Psoas muscle (tissue), 7 donors: ENCODE measurements at regions not wholly inside any gene's neighbourhood (a gene's known extent, or its start where the extent isn't known, plus 50 kb on each side); places are given as distances from the start of the nearest gene placed in this dataset.

Source experiments
- ATAC-seq, 4 donors: fragments of 200-7000 bp; cut with Tn5 transposase; one replicate each; pipeline ENCODE4 v1.9.1; 2020; ENCODE audit warnings: moderate library complexity in 3 of 4, mild to moderate bottlenecking in 2 of 4
- DNase-seq, 2 donors: peaks; one replicate each; pipeline ENCODE4 v3.0.0-alpha.2; 2020
- H3K27ac ChIP-seq: fragments of 200-600 bp; one replicate; pipeline ENCODE4 v1.8.0; 2022
- H3K27me3 ChIP-seq, 3 donors: fragments of 200-600 bp in 1 of 3; one replicate each; pipeline versions ENCODE4 v1.6.1 to v1.8.0; 2013 to 2022; ENCODE audit warnings: low read length in 2 of 3, mild to moderate bottlenecking in 2 of 3, moderate library complexity in 1 of 3; ENCODE audit not compliant: insufficient read depth in 3 of 3
- H3K36me3 ChIP-seq, 2 donors: fragments of 200-600 bp in 1 of 2; one replicate each; pipeline versions ENCODE4 v1.6.1 to v1.8.0; 2013 to 2022; ENCODE audit warnings: low read depth in 1 of 2, mild to moderate bottlenecking in 1 of 2, moderate library complexity in 1 of 2; ENCODE audit not compliant: insufficient read depth in 1 of 2
- H3K4me1 ChIP-seq: fragments of 200-600 bp; one replicate; pipeline ENCODE4 v1.8.0; 2022
- H3K4me3 ChIP-seq: fragments of 200-600 bp; one replicate; pipeline ENCODE4 v1.8.0; 2022; ENCODE audit warnings: mild to moderate bottlenecking
- H3K9me3 ChIP-seq: fragments of 200-600 bp; one replicate; pipeline ENCODE4 v1.8.0; 2022
- WGBS, 3 donors: extraction: QIAGEN DNeasy Blood & Tissue Kit; methylation state at CpG; one replicate each; pipeline versions ENCODE4 v1.1.6 to v1.1.7; 2013; 5-methylcytosine and 5-hydroxymethylcytosine counted together
- intact Hi-C, 2 donors: fragments of 100-400 bp; cut with DNase I; formaldehyde crosslinking; loops; one replicate each; pipeline versions ENCODE4 v1.11.0 to v1.14.2; 2022
- TF ChIP-seq, protein P1 (sequence below): fragments of 200-600 bp; IDR thresholded peaks from one replicate; pipeline ENCODE4 v1.8.0; 2022; ENCODE audit warnings: antibody characterized with exemption
- donor health status: healthy with polysubstance abuse.
- donor health status: DM: no; HTN: no; CAD: no; lungs with moderate emphysema.
- donor health status: Bipolar disorder and iron deficiency.
- donor health status: healthy.
- donor health status: DM: yes; HTN: yes; CAD: no.
- donor health status: DM: no; HTN: no; CAD: no.
- donor health status: DM: yes; HTN: yes; CAD: no.

DNA sequence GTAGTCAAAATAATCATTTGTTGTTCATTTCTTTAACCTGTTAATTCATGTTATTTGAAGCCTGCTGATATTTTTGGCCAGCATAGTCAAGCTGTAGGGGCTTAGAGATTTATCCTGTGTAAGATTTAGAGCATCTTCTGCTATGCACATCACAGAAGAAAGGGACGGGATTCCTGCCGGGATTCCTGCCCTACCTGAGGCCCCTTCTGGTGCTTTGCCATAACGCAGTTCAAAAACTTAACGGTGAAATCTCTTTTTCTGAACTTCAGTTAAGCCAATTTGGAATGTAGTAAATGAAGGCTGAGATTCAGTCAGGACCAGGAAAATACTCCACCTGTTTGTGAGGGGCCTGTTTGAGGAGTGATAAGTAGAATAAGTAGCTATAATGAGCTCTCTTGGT lies 50.7 kb upstream of the TMEM260 start:
- no peak overlapping the region for H3K27ac ChIP-seq
- H3K27me3 ChIP-seq: peaks cover 0 to 12% (median 3%) of the 10 kb centered on the region in 3 donors
- H3K4me3 ChIP-seq: no peak overlapping the region
- TF ChIP-seq, protein P1, sequence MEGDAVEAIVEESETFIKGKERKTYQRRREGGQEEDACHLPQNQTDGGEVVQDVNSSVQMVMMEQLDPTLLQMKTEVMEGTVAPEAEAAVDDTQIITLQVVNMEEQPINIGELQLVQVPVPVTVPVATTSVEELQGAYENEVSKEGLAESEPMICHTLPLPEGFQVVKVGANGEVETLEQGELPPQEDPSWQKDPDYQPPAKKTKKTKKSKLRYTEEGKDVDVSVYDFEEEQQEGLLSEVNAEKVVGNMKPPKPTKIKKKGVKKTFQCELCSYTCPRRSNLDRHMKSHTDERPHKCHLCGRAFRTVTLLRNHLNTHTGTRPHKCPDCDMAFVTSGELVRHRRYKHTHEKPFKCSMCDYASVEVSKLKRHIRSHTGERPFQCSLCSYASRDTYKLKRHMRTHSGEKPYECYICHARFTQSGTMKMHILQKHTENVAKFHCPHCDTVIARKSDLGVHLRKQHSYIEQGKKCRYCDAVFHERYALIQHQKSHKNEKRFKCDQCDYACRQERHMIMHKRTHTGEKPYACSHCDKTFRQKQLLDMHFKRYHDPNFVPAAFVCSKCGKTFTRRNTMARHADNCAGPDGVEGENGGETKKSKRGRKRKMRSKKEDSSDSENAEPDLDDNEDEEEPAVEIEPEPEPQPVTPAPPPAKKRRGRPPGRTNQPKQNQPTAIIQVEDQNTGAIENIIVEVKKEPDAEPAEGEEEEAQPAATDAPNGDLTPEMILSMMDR: no peak
- DNase-seq (no peak), ATAC-seq (no peak)
- H3K9me3 ChIP-seq: no peaks in the 10 kb centered on the region
- no peaks in the 10 kb centered on the region for H3K4me1 ChIP-seq
- 42 to 46% (median 46%) methylated on average over 4 of the region's 4 CpGs for WGBS, 3 donors
- intact Hi-C loops: no loop called here
- no peaks in the 10 kb centered on the region for H3K36me3 ChIP-seq
